ENCODE measurements at regions not wholly inside any gene's neighbourhood (a gene's known extent, or its start where the extent isn't known, plus 50 kb on each side); places are given as distances from the start of the nearest gene placed in this dataset.

DNA sequence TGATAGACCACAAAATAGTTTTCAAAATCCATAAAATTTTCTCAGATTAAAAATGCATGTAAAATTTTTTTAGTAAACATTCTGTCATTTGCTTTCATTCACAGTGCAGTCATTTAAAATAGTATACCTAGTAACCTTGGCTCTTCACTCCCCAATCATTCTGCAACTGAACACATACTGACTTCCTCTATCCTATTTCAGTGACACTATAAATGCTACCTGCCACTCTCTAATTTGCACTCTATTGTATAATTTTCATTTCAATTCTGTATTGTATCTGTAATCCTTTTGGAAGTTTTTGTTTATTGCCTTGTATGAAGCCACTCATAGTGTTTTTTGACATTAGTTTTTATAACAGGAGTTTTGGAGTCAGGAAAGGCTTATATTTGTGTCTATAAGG, 1029.1 kb upstream of the NCAM2 start:
- TF ChIP-seq CEBPZ (IDR thresholded peaks at IDR 0.05; ENCODE audit: borderline replicate concordance, low read depth, low read length): no peak
- TF ChIP-seq, protein P1, sequence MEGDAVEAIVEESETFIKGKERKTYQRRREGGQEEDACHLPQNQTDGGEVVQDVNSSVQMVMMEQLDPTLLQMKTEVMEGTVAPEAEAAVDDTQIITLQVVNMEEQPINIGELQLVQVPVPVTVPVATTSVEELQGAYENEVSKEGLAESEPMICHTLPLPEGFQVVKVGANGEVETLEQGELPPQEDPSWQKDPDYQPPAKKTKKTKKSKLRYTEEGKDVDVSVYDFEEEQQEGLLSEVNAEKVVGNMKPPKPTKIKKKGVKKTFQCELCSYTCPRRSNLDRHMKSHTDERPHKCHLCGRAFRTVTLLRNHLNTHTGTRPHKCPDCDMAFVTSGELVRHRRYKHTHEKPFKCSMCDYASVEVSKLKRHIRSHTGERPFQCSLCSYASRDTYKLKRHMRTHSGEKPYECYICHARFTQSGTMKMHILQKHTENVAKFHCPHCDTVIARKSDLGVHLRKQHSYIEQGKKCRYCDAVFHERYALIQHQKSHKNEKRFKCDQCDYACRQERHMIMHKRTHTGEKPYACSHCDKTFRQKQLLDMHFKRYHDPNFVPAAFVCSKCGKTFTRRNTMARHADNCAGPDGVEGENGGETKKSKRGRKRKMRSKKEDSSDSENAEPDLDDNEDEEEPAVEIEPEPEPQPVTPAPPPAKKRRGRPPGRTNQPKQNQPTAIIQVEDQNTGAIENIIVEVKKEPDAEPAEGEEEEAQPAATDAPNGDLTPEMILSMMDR (IDR thresholded peaks at IDR 0.05 in 2 of 3, conservative IDR thresholded peaks at IDR 0.05 in 1 of 3; ENCODE audit: insufficient read depth in 2 of 3, low read depth in 1 of 3, low read length in 3 of 3): no peak
- TF ChIP-seq ZFP91 (CRISPR knock-in tag; IDR thresholded peaks at IDR 0.05): no peak
- TF ChIP-seq POLR2AphosphoS5 (IDR thresholded peaks at IDR 0.05; ENCODE audit: control insufficient read depth, insufficient read depth, low read depth, low read length): no peak
- TF ChIP-seq MBD2 (IDR thresholded peaks at IDR 0.05; ENCODE audit: borderline replicate concordance, low read depth): no peak
- no peak for TF ChIP-seq TCF7 (IDR thresholded peaks at IDR 0.05; ENCODE audit: borderline replicate concordance)
- no peak for TF ChIP-seq EZH2 (IDR thresholded peaks at IDR 0.05; ENCODE audit: borderline replicate concordance, low read depth, low read length)
- no peak for TF ChIP-seq RBBP5 (IDR thresholded peaks at IDR 0.05; ENCODE audit: borderline replicate concordance, insufficient read depth, low read length, poor library complexity, severe bottlenecking)
- no peak for TF ChIP-seq HES1 (IDR thresholded peaks at IDR 0.05; ENCODE audit: low read depth)
- no peak for TF ChIP-seq SIRT6 (IDR thresholded peaks at IDR 0.05; ENCODE audit: low read depth, low read length)

Measured in K562 (cell line).